ENCODE measurements at regions not wholly inside any gene's neighbourhood (a gene's known extent, or its start where the extent isn't known, plus 50 kb on each side); places are given as distances from the start of the nearest gene placed in this dataset.

DNA sequence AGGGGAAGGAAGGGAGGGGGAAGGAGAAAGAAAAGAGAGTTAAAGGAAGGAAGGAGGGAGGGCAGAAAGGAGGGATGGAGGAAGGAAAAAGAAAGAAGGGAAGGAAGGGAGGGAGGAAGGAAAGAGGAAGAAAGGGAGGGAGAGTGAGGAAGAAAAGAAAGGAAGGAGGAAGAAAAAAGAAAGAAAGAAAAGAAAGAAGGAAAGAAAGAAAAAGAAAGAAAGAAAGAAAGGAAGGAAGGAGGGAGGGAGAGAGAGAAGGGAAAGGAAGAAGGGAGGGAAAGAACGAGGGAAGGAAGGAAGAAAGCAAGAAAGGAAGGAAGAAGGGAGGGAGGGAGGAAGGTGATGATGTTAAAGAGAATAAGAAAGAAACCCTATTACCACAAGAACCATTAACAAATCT, 150.6 kb downstream of the MXRA5 start:
- TF ChIP-seq, protein P1, sequence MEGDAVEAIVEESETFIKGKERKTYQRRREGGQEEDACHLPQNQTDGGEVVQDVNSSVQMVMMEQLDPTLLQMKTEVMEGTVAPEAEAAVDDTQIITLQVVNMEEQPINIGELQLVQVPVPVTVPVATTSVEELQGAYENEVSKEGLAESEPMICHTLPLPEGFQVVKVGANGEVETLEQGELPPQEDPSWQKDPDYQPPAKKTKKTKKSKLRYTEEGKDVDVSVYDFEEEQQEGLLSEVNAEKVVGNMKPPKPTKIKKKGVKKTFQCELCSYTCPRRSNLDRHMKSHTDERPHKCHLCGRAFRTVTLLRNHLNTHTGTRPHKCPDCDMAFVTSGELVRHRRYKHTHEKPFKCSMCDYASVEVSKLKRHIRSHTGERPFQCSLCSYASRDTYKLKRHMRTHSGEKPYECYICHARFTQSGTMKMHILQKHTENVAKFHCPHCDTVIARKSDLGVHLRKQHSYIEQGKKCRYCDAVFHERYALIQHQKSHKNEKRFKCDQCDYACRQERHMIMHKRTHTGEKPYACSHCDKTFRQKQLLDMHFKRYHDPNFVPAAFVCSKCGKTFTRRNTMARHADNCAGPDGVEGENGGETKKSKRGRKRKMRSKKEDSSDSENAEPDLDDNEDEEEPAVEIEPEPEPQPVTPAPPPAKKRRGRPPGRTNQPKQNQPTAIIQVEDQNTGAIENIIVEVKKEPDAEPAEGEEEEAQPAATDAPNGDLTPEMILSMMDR (IDR thresholded peaks at IDR 0.05; ENCODE audit: control extremely low read depth, extremely low read depth, low read depth, missing control alignments), result no peak
- POLR2A ChIA-PET, result no interaction called here

DNA sequence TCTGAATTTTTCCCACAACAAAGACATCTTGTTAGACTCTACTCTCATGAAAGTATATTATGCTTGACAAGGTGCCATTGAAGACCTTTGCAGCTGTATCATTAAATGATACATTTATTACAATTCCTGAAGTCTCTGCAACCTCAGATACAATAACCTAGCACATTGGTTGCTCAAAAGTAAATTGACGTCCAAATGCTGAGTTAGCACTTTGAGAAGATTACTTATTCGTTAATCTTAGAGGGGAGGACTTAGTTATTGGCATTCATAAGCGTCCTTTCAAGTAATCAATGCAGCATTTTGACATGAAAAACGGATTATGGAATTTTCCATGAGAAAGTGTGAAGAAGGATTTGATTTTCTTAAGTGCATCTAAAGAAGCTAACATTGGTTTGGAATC, 151.6 kb downstream of the ARSF start:
- TF ChIP-seq, protein P1 (IDR thresholded peaks at IDR 0.05; ENCODE audit: control extremely low read depth, extremely low read depth, low read depth, missing control alignments), result no peak
- no peak for DNase-seq (ENCODE audit: extremely low spot score)
- ChIA-PET CTCF (no interaction called here), POLR2A (no interaction called here)

More for the DNA sequence above, 150.6 kb downstream of the MXRA5 start:
- no peak for DNase-seq (ENCODE audit: extremely low spot score)
- CTCF ChIA-PET, result no interaction called here

DNA sequence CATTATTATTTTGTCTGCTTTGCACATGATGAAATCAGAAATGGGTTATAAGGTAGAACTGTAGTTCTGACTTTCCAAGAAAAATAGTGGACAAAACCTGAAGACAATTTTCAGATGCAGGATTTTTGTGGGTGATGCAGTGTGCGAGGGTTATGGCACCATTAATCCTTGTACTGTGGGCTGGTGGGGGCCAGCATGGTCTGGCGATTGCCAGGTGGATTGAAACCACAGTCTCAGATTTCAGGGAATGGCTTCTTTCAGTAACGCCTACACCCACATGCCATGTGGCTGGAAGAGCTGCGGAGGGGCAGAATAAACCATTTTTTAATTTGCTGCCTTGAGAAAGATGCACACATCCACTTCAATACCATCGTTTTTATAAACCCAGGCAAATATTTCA, 150.5 kb downstream of the ARSF start:
- TF ChIP-seq, protein P1 (IDR thresholded peaks at IDR 0.05; ENCODE audit: control extremely low read depth, extremely low read depth, low read depth, missing control alignments), result no peak
- no peak for DNase-seq (ENCODE audit: extremely low spot score)
- POLR2A ChIA-PET, result no interaction called here
- CTCF ChIA-PET, result no interaction called here

DNA sequence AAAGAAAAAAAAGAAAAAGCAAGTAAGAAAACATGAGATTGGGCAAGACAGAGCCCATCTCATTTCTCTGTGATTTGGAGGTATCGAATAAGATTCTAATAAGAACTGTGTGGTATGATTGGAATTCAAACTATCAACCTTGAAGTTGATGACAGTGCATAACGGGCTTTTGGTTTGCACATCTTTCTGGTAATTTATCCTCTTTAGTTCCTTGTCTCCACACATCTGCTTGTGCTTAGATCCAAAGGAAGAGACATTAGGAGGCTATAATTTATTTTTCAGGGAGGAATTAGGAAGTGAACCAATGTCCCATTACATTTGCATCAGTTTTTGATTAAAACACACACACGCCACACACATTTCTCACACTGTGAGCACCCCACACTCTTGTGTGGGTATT, 149.9 kb downstream of the ARSF start:
- TF ChIP-seq, protein P1 (IDR thresholded peaks at IDR 0.05; ENCODE audit: control extremely low read depth, extremely low read depth, low read depth, missing control alignments), result no peak
- CTCF ChIA-PET, result no interaction called here
- POLR2A ChIA-PET, result no interaction called here
- DNase-seq (ENCODE audit: extremely low spot score), result no peak

DNA sequence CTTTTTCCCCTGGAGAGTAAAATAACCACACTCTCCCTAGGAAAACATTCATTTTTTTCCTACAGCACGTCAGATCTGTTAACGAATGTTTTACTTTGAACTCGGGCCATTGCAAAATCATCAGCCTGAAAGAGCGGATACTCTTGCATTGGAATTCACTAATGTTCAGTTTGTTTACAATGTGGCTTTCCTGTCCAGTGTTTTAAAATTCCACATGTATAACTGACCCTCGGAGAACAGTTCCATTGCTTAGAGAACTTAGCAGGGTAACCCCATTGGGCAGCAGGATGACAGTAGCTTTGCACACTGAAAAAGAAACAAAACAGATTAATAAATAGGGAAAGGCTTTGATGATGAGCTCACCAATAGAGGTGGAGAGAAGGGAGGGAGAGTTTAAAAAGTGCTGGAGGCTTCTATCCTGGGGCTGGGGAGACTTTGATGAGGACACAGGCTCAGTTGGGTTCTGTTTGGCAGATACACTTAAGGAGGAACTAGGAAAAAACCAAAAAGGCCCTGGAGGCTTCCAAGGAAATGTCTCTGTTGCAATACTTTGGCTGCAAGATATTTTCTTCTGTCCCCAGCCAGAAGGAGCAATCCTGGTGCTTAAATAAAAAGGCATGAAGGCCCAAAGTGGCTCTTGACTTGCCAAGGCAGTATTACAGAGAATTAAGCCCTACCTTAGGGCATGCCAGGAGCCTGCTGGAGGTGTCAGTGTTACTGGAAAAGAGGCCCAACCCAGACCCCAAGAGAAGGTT, 143.1 kb downstream of the ARSF start:
- ChIA-PET CTCF (no interaction called here), POLR2A (no interaction called here)
- TF ChIP-seq, protein P1 (IDR thresholded peaks at IDR 0.05; ENCODE audit: control extremely low read depth, extremely low read depth, low read depth, missing control alignments), result no peak
- no peak for DNase-seq (ENCODE audit: extremely low spot score)

DNA sequence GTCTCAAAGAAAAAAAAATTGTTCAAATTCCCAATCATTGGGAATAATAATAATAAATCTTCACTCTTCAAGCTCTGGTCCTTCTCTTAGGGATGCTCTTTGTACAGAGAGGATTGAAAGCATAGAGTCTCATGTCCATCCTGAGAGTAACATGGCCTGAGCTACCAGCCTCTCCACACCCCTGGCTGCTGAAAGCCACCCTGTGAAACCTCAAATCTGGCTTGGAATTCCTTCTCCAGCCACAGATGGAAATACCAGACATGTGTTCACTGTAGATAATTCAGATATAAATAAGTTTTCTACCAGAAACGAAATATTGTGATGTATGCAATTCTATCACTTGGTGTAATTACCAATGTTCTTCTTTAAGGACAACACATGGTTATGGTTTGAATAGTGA, 140.6 kb downstream of the ARSF start:
- DNase-seq (ENCODE audit: extremely low spot score), result no peak

More for the DNA sequence above, 140.6 kb downstream of the ARSF start:
- TF ChIP-seq, protein P1 (IDR thresholded peaks at IDR 0.05; ENCODE audit: control extremely low read depth, extremely low read depth, low read depth, missing control alignments), result no peak
- ChIA-PET POLR2A (no interaction called here), CTCF (no interaction called here)
